ENCODE measurements at regions not wholly inside any gene's neighbourhood (a gene's known extent, or its start where the extent isn't known, plus 50 kb on each side); places are given as distances from the start of the nearest gene placed in this dataset.

GRCh38 chr20:11430652-11431051, 487.0 kb upstream of the BTBD3 start:
- Histone ChIP-seq H4K20me1 (ENCODE audit: insufficient read depth, low read length, poor library complexity, severe bottlenecking) (no peaks in the 10 kb centered on the region), H3K4me2 (ENCODE audit: low read depth, low read length, poor library complexity, severe bottlenecking) (no peak overlapping the region), H3F3A (ENCODE audit: low read depth) (no peaks in the 10 kb centered on the region), H3K79me2 (ENCODE audit: insufficient read depth, low read length) (no peaks in the 10 kb centered on the region), H3K9ac (ENCODE audit: low read depth, low read length, poor library complexity, severe bottlenecking) (no peak overlapping the region), H2AFZ (ENCODE audit: low read length) (no peak overlapping the region), H3K9me3 (ENCODE audit: insufficient read depth, low read depth, low read length) (peaks cover 3% of the 10 kb centered on the region; the same call in 1 of the 2 replicates), H3K4me1 (ENCODE audit: insufficient read depth, low read length, poor library complexity, severe bottlenecking) (no peaks in the 10 kb centered on the region), H3K4me3 (ENCODE audit: low read length, poor library complexity, severe bottlenecking) (no peak overlapping the region), H3K36me3 (ENCODE audit: insufficient read depth, low read length) (no peaks in the 10 kb centered on the region), H3K9me2 (replicated peaks; ENCODE audit: low read depth, low read length) (no peaks in the 10 kb centered on the region), H3K27me3 (ENCODE audit: insufficient read depth, low read length, poor library complexity, severe bottlenecking) (no peaks in the 10 kb centered on the region)
- TF ChIP-seq CTCF (conservative IDR thresholded peaks at IDR 0.05; ENCODE audit: low read length): no peak
- no peak for TF ChIP-seq EZH2phosphoT487 (IDR thresholded peaks at IDR 0.05; ENCODE audit: borderline replicate concordance)

GRCh38 chr20:11431621-11432020, 486.1 kb upstream of the BTBD3 start:
- no peak for TF ChIP-seq CTCF (conservative IDR thresholded peaks at IDR 0.05; ENCODE audit: low read length)
- no peak for TF ChIP-seq EZH2phosphoT487 (IDR thresholded peaks at IDR 0.05; ENCODE audit: borderline replicate concordance)
- Histone ChIP-seq H3K9me3 (ENCODE audit: insufficient read depth, low read depth, low read length) (peaks cover 3% of the 10 kb centered on the region; the same call in 1 of the 2 replicates), H4K20me1 (ENCODE audit: insufficient read depth, low read length, poor library complexity, severe bottlenecking) (no peaks in the 10 kb centered on the region), H3K9ac (ENCODE audit: low read depth, low read length, poor library complexity, severe bottlenecking) (no peak overlapping the region), H3F3A (ENCODE audit: low read depth) (no peaks in the 10 kb centered on the region), H3K79me2 (ENCODE audit: insufficient read depth, low read length) (no peaks in the 10 kb centered on the region), H3K36me3 (ENCODE audit: insufficient read depth, low read length) (no peaks in the 10 kb centered on the region), H2AFZ (ENCODE audit: low read length) (no peak overlapping the region), H3K27me3 (ENCODE audit: insufficient read depth, low read length, poor library complexity, severe bottlenecking) (no peaks in the 10 kb centered on the region), H3K9me2 (replicated peaks; ENCODE audit: low read depth, low read length) (no peaks in the 10 kb centered on the region), H3K4me2 (ENCODE audit: low read depth, low read length, poor library complexity, severe bottlenecking) (no peak overlapping the region), H3K4me3 (ENCODE audit: low read length, poor library complexity, severe bottlenecking) (no peak overlapping the region), H3K4me1 (ENCODE audit: insufficient read depth, low read length, poor library complexity, severe bottlenecking) (no peaks in the 10 kb centered on the region)

GRCh38 chr20:11432407-11432806, 485.3 kb upstream of the BTBD3 start:
- no peaks in the 10 kb centered on the region for H3K9me2 ChIP-seq (replicated peaks; ENCODE audit: low read depth, low read length)
- H3K79me2 ChIP-seq (ENCODE audit: insufficient read depth, low read length): no peaks in the 10 kb centered on the region
- no peaks in the 10 kb centered on the region for H3K4me1 ChIP-seq (ENCODE audit: insufficient read depth, low read length, poor library complexity, severe bottlenecking)
- H3F3A ChIP-seq (ENCODE audit: low read depth): no peaks in the 10 kb centered on the region
- H3K9ac ChIP-seq (ENCODE audit: low read depth, low read length, poor library complexity, severe bottlenecking): no peak overlapping the region
- H3K36me3 ChIP-seq (ENCODE audit: insufficient read depth, low read length): no peaks in the 10 kb centered on the region
- H2AFZ ChIP-seq (ENCODE audit: low read length): no peak overlapping the region
- H3K9me3 ChIP-seq (ENCODE audit: insufficient read depth, low read depth, low read length): peaks cover 3% of the 10 kb centered on the region; the same call in 1 of the 2 replicates
- TF ChIP-seq CTCF (conservative IDR thresholded peaks at IDR 0.05; ENCODE audit: low read length) (no peak), EZH2phosphoT487 (IDR thresholded peaks at IDR 0.05; ENCODE audit: borderline replicate concordance) (no peak)
- no peaks in the 10 kb centered on the region for H3K27me3 ChIP-seq (ENCODE audit: insufficient read depth, low read length, poor library complexity, severe bottlenecking)
- no peak overlapping the region for H3K4me3 ChIP-seq (ENCODE audit: low read length, poor library complexity, severe bottlenecking)
- H4K20me1 ChIP-seq (ENCODE audit: insufficient read depth, low read length, poor library complexity, severe bottlenecking): no peaks in the 10 kb centered on the region
- no peak overlapping the region for H3K4me2 ChIP-seq (ENCODE audit: low read depth, low read length, poor library complexity, severe bottlenecking)
